Pulmonary artery endothelial cell (primary cell): ENCODE measurements at regions not wholly inside any gene's neighbourhood (a gene's known extent, or its start where the extent isn't known, plus 50 kb on each side); places are given as distances from the start of the nearest gene placed in this dataset.
"Not testable (repeated sequence)": the region's sequence is repeated elsewhere in the genome, so short reads cannot be mapped to it uniquely, and the experiment has no call there.

ENCODE experiments used
- DNase-seq: peaks from one replicate; pipeline ENCODE4 v3.0.0-alpha.2; 2011; ENCODE audit warnings: low read depth, low spot score

GRCh38 chr2:150060341-150060740, 427.1 kb downstream of the RND3 start:
- DNase-seq = no peak

GRCh38 chr2:150059676-150060075, 427.8 kb downstream of the RND3 start:
- DNase-seq = not testable (repeated sequence)

DNA sequence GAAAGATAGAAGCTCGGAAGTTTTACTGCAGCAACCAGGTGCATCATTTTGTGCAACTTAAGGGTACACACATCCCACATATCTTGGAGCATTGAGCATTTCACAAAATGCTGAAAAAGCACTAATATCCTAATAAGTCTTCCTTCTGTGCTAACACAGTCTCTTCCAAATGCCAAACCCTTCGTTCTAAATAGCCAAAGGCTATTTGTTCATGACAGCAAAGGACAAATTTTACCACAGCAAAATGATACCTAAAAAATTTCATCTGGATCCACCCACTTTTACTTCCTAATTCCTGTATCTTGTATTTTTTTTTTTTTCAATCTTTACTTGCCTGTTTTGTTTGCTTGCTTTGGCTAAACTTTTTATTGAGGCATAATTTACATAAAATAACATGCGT, 435.0 kb downstream of the RND3 start:
- no peak for DNase-seq

DNA sequence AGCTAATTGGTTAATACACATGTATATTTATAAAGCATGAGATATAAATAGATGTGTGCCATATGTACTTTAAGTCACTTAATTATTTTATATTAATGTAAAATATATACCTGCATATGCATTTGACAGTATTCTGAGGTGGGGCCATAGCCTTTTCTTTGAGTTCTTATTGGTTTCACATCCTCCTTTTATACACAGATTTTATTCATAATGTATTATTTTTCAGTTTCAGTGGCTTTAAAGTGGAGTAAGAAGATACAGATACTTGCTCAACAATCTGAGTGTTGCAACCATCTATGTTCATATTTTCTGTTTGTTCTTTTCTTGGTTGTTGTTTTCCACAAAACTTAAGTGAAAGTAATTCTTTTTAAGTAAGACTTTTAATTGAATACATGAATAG, 436.5 kb downstream of the RND3 start:
- DNase-seq = no peak

- DNase-seq = no peak
Measured at GRCh38 chr2:150050036-150050435, 437.4 kb downstream of the RND3 start.

- no peak for DNase-seq
Measured at GRCh38 chr2:150047620-150048222, 439.7 kb downstream of the RND3 start.

DNA sequence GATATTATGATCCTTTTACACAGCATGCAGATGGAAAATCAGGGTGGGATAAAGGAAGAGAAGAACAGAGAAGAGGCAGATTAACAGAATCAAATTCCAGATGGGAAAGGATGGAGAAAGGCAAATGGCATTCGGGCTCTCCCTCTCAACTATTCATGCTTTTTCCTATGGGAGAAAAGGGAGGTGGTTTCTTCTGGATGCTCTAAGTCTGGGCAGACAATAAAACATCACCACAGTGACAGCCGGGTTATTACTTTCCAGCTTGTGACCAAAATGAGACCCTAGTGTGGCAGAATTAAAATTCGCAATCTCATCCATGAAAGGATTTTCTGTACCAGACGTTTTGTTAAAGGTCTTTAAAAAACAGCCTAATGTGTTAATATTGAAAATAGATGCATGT, 440.7 kb downstream of the RND3 start:
- DNase-seq = no peak

- DNase-seq = no peak
Measured at GRCh38 chr2:150046211-150046610, 441.3 kb downstream of the RND3 start.

GRCh38 chr2:150045601-150046000, 441.9 kb downstream of the RND3 start:
- no peak for DNase-seq

GRCh38 chr2:150043172-150043500, 444.3 kb downstream of the RND3 start:
- no peak for DNase-seq

DNA sequence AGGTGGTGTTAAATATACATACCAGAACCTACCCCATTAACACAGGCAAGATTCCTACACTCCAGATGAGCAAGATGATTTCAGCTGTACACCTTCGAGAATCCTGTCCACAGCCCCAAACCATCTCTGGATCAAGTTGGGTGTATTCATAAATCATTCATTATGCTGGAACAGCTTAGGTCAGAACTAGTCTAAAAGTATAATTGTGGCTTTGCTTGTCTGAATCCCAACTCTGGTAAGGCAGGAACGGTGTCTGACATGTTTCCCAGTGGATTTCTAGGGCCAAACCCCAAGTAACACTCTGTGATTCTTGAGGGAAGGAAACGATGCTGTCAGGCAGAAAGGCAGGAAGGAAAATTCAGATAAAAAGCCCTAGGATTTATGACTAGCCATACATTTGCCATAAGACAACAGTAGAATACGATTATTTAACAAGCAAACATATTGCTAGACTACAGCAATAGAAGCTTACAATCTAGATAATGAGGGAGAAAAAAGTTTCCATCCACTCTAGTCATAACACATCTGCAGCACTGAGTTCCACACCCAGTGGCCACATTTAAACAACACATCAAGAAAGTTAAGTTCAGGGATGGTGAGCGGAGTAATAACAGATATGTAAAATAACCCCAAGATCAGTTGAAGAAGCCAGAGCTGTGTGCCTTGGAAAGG, 444.8 kb downstream of the RND3 start:
- no peak for DNase-seq

DNA sequence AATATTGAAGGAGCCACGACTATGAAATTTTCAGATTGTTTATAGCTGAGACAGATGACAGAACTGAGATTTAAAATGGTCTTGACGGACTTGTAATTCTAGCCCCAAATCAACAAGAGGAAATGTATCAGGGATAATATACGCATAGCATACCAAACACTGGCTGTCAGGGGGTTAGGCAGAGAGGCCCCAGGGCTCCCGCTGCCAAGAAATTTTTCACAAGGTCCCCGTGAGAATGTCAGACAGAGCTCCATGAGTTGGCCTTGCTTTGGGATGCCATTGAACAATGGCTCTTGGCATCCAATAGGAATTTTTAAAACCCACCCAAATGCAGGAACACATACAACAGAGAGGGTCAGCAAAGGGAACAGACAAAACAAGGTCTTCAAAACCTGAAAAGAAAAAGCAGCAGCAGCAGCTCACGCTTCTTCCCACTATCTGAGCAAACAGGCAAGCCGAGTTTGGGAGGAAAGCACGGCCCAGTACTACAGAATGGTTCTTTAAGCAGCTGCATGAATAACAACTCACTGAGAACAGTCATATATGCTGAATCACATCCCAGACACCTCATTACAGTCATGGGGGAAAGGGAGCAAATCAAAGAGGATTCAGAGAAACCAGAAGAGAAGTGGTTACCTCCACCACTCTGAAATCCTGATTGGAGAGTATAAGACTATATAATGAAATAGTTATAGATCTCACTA, 445.6 kb downstream of the RND3 start:
- no peak for DNase-seq

- DNase-seq = no peak
Measured at GRCh38 chr2:150036622-150037021, 449.0 kb upstream of the MMADHC start.

DNA sequence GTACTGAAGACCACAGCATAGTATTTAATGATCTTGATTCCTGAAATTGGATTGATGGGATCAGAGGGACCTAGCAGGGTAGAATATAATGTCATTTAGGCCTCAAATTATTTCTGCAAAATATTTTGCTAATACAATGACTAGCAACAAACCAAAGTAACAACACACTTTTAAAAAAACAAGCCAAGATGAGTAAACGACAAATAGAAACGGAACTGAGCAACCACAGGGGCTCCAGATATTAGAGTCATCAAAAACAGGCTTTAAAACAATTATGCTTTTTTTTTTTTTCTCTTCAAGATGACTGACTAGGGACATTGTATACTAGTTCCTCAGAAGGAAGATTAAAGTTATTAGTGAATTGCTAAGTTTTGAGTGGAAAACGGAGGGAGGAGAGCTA, 447.1 kb upstream of the MMADHC start:
- no peak for DNase-seq

DNA sequence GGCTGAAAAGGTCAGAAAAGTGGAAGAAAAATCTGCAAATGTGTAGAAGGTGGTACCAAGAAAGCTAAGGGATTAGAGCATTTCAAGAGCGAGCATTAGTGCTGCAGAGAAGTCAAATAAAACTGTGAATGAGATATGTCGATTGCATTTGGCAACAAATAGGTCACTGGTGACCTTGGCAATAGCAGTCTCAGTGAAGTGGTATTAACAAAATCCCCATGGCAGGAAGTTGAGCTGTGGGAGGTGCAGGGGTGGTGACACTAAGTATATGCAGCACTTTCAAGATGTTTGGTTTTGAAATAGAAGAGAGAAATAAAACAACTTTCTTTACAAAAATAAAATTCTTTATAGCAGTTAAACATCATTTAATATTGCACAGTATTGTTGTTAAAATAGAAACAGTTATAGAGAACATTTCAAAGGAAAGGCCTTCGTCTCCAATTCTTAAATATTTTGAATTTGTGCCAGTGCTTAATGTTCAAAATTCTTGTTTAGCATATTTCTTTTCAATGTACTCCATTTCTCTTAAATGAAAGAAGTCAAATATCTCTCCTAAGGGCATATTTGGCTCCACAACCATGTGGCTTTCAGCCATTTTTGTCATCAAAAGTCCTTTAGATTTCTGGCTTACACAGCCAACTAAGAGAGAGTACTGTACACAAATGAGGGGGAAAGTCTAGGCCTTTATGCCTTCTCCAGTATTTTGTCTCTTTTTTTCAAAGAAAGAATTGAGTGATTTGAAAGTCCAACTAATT, 443.0 kb upstream of the MMADHC start:
- DNase-seq = no peak

GRCh38 chr2:150028322-150028721, 440.7 kb upstream of the MMADHC start:
- no peak for DNase-seq

GRCh38 chr2:150027164-150027563, 439.6 kb upstream of the MMADHC start:
- DNase-seq = no peak

DNA sequence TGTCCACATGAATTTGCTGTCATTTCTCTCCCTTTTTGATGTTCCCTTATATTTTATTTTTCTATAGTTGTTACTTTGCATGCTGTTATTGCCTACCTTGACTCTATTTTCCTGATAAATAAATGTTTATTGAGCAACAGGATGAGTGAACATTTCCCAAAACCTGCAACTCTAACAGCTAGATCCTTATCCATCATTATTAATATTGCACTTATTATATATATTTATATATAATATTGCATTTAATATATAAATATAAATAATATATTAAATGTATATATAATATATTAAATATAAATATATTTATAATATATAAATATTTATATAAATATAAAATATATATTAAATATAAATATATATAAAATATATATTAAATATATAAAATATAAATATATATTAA, 436.1 kb upstream of the MMADHC start:
- no peak for DNase-seq

GRCh38 chr2:150023044-150023443, 435.5 kb upstream of the MMADHC start:
- DNase-seq = no peak

DNA sequence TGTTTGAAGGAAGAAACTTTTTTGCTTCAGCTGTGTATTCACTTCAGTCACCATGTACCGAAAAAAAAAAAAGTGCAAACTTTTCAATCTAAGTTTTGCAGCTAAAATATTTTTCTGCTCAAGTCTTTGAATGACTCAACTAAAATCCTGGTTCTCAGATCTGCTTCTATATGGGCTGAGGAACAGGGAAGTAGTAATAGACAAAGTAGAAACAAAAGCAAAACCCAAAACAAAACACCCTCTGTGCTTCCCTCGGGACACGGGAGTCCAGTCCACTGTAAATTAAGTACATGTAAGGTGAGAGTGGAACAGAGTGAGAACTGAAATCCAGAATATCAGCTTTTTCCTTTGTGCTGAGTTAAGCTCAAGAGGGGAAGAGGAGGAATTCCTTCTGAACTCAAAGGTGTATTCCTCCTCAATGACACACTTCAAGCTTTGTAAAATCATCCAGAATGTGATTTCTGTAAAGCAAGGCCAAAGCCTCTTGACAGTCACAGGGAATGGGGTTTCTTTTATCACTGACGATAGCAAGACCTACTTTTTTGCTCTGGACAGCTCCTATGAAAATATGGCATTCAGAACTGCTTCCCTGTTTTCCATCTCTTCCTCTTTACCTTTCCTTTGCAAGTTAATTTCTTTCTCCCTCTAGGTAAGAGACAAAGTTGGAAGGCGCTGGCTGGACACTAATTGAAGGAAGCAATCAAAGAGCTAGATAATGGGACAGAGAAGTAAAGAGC, 433.5 kb upstream of the MMADHC start:
- DNase-seq = no peak

GRCh38 chr2:150020221-150020620, 432.6 kb upstream of the MMADHC start:
- no peak for DNase-seq

DNA sequence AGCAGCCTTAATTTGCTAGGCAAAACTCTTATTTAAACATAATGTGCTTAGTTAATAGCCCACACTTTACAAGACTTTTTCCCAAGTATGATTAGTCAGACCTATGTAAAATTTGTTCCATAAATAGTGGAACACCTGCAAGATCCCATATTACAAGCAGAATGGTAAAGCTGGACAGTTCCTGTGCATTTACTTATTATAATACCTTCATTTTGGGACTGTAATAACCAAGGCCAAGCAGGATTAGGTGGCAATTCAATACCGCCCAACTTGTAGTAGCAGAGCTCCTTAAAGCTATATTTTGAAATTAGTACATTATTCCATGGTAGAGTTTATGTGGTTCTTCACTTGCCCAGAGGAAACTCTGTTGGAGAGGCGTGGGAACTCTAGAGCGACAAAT, 431.5 kb upstream of the MMADHC start:
- no peak for DNase-seq
